ENCODE measurements at regions not wholly inside any gene's neighbourhood (a gene's known extent, or its start where the extent isn't known, plus 50 kb on each side); places are given as distances from the start of the nearest gene placed in this dataset.

- intact Hi-C loops (cut with DNase I, micrococcal nuclease): no loop called here
- TF ChIP-seq CTCF (IDR thresholded peaks at IDR 0.05): no peak
- H3K36me3 ChIP-seq (ENCODE audit: low read depth): no peaks in the 10 kb centered on the region
- DNase-seq (no peak), ATAC-seq (no peak)
- peaks cover 2% of the 10 kb centered on the region for H3K9me3 ChIP-seq
- H3K4me1 ChIP-seq (ENCODE audit: low read depth): no peaks in the 10 kb centered on the region
- no peak overlapping the region for H3K4me3 ChIP-seq
These were observed 853.4 kb downstream of the NCAM2 start for GRCh38 chr21:21851657-21852056.

- Histone ChIP-seq H3K9me3 (peaks cover 2% of the 10 kb centered on the region), H3K36me3 (ENCODE audit: low read depth) (no peaks in the 10 kb centered on the region), H3K4me3 (no peak overlapping the region), H3K4me1 (ENCODE audit: low read depth) (no peaks in the 10 kb centered on the region)
- TF ChIP-seq CTCF (IDR thresholded peaks at IDR 0.05): no peak
- ATAC-seq (no peak), DNase-seq (no peak)
- intact Hi-C loops (cut with DNase I, micrococcal nuclease): no loop called here
These were observed 860.5 kb downstream of the NCAM2 start for GRCh38 chr21:21858502-21859334.

GRCh38 chr21:21860888-21861287 is 862.7 kb downstream of the NCAM2 start:
- no peak overlapping the region for H3K4me3 ChIP-seq
- ATAC-seq: no peak
- no peaks in the 10 kb centered on the region for H3K9me3 ChIP-seq
- H3K36me3 ChIP-seq (ENCODE audit: low read depth): no peaks in the 10 kb centered on the region
- intact Hi-C loops (cut with DNase I, micrococcal nuclease): no loop called here
- no peak for DNase-seq
- no peak for TF ChIP-seq CTCF (IDR thresholded peaks at IDR 0.05)
- no peaks in the 10 kb centered on the region for H3K4me1 ChIP-seq (ENCODE audit: low read depth)

GRCh38 chr21:21864321-21864840 is 866.2 kb downstream of the NCAM2 start:
- no peak for ATAC-seq
- no peak for DNase-seq
- no peaks in the 10 kb centered on the region for H3K4me1 ChIP-seq (ENCODE audit: low read depth)
- H3K9me3 ChIP-seq: no peaks in the 10 kb centered on the region
- intact Hi-C loops (cut with DNase I, micrococcal nuclease): no loop called here
- H3K36me3 ChIP-seq (ENCODE audit: low read depth): no peaks in the 10 kb centered on the region
- no peak for TF ChIP-seq CTCF (IDR thresholded peaks at IDR 0.05)
- no peak overlapping the region for H3K4me3 ChIP-seq

- no peaks in the 10 kb centered on the region for H3K36me3 ChIP-seq (ENCODE audit: low read depth)
- H3K4me1 ChIP-seq (ENCODE audit: low read depth): no peaks in the 10 kb centered on the region
- no peak overlapping the region for H3K4me3 ChIP-seq
- no peak for TF ChIP-seq CTCF (IDR thresholded peaks at IDR 0.05)
- no peaks in the 10 kb centered on the region for H3K9me3 ChIP-seq
- no peak for DNase-seq
- ATAC-seq: no peak
- intact Hi-C loops (cut with DNase I, micrococcal nuclease): no loop called here
These were observed 899.2 kb downstream of the NCAM2 start for GRCh38 chr21:21897275-21897883.

Data from mucosa of descending colon (tissue), 3 donors.